ENCODE measurements at regions not wholly inside any gene's neighbourhood (a gene's known extent, or its start where the extent isn't known, plus 50 kb on each side); places are given as distances from the start of the nearest gene placed in this dataset.

GRCh38 chr12:73726881-73727280, 810.8 kb upstream of the ATXN7L3B start:
- Histone ChIP-seq H3K27me3 (ENCODE audit: insufficient read depth, low read depth, severe bottlenecking) (no peaks in the 10 kb centered on the region), H3K36me3 (no peaks in the 10 kb centered on the region), H3K9me3 (ENCODE audit: severe bottlenecking) (no peaks in the 10 kb centered on the region), H3K27ac (no peak overlapping the region), H3K4me3 (ENCODE audit: low read depth, low read length) (no peak overlapping the region)
- DNase-seq: no peak
- TF ChIP-seq CTCF (IDR thresholded peaks at IDR 0.05; ENCODE audit: low read depth, low read length): no peak

- H3K36me3 ChIP-seq: no peaks in the 10 kb centered on the region
- no peak overlapping the region for H3K27ac ChIP-seq
- no peak for TF ChIP-seq CTCF (IDR thresholded peaks at IDR 0.05; ENCODE audit: low read depth, low read length)
- H3K27me3 ChIP-seq (ENCODE audit: insufficient read depth, low read depth, severe bottlenecking): no peaks in the 10 kb centered on the region
- no peaks in the 10 kb centered on the region for H3K9me3 ChIP-seq (ENCODE audit: severe bottlenecking)
- H3K4me3 ChIP-seq (ENCODE audit: low read depth, low read length): no peak overlapping the region
- DNase-seq: no peak
Measured at GRCh38 chr12:73731658-73732057, 806.0 kb upstream of the ATXN7L3B start.

GRCh38 chr12:73769337-73769736, 768.3 kb upstream of the ATXN7L3B start:
- no peaks in the 10 kb centered on the region for H3K9me3 ChIP-seq (ENCODE audit: severe bottlenecking)
- H3K36me3 ChIP-seq: no peaks in the 10 kb centered on the region
- H3K4me3 ChIP-seq (ENCODE audit: low read depth, low read length): no peak overlapping the region
- no peak overlapping the region for H3K27ac ChIP-seq
- TF ChIP-seq CTCF (IDR thresholded peaks at IDR 0.05; ENCODE audit: low read depth, low read length): no peak
- no peak for DNase-seq
- no peaks in the 10 kb centered on the region for H3K27me3 ChIP-seq (ENCODE audit: insufficient read depth, low read depth, severe bottlenecking)

GRCh38 chr12:73798523-73798922, 739.1 kb upstream of the ATXN7L3B start:
- Histone ChIP-seq H3K27ac (no peak overlapping the region), H3K4me3 (ENCODE audit: low read depth, low read length) (no peak overlapping the region), H3K9me3 (ENCODE audit: severe bottlenecking) (peaks cover 8% of the 10 kb centered on the region), H3K36me3 (no peaks in the 10 kb centered on the region), H3K27me3 (ENCODE audit: insufficient read depth, low read depth, severe bottlenecking) (no peaks in the 10 kb centered on the region)
- DNase-seq: no peak
- no peak for TF ChIP-seq CTCF (IDR thresholded peaks at IDR 0.05; ENCODE audit: low read depth, low read length)

- Histone ChIP-seq H3K27me3 (ENCODE audit: insufficient read depth, low read depth, severe bottlenecking) (no peaks in the 10 kb centered on the region), H3K4me3 (ENCODE audit: low read depth, low read length) (no peak overlapping the region), H3K36me3 (no peaks in the 10 kb centered on the region), H3K27ac (no peak overlapping the region), H3K9me3 (ENCODE audit: severe bottlenecking) (no peaks in the 10 kb centered on the region)
- DNase-seq: no peak
- no peak for TF ChIP-seq CTCF (IDR thresholded peaks at IDR 0.05; ENCODE audit: low read depth, low read length)
Measured at GRCh38 chr12:73815072-73815645, 722.5 kb upstream of the ATXN7L3B start.

- no peaks in the 10 kb centered on the region for H3K36me3 ChIP-seq
- H3K27me3 ChIP-seq (ENCODE audit: insufficient read depth, low read depth, severe bottlenecking): no peaks in the 10 kb centered on the region
- H3K4me3 ChIP-seq (ENCODE audit: low read depth, low read length): no peak overlapping the region
- DNase-seq: no peak
- H3K9me3 ChIP-seq (ENCODE audit: severe bottlenecking): no peaks in the 10 kb centered on the region
- no peak for TF ChIP-seq CTCF (IDR thresholded peaks at IDR 0.05; ENCODE audit: low read depth, low read length)
- H3K27ac ChIP-seq: no peak overlapping the region
Measured at GRCh38 chr12:73817161-73817560, 720.5 kb upstream of the ATXN7L3B start.

All from WERI-Rb-1 (cell line).